HG02938 (cell line): ENCODE measurements at regions not wholly inside any gene's neighbourhood (a gene's known extent, or its start where the extent isn't known, plus 50 kb on each side); places are given as distances from the start of the nearest gene placed in this dataset.

ENCODE experiments used
- ATAC-seq: cut with Tn5 transposase; IDR thresholded peaks from one replicate; pipeline ENCODE4 v1.9.1; 2021; ENCODE audit warnings: mild to moderate bottlenecking, moderate library complexity; ENCODE audit not compliant: unreplicated experiment

DNA sequence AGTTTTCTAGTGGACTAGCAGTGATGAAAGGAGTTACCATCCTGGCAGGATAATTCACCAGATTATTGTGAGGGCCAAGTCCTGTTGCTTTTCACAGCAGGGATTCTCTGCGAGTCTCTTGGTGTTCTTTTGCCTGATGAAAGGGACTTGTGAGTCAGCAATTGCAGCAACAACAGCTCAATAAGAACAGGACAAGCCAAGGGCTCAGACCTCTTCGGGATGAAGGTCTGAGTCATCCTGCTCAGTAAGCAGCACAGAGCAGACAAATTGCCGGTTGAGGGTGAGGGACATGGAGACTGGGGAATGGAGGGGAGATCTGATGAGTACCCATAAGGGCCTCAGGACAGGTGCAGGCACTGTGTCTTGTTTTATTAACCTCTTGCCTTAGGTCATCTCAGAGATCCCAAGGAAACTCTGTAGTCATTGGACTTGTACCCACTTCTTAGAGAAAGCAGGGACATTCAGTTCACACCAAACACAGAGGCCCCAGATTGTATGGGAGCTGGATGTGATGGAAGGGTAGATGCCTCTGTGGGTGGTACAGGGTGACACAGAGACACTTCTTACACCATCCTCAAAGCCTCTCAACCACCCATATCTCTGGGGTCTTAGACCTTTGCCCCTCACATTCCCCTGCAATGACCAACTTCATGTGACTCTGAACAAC is 173.8 kb upstream of the TLE3 start:
- ATAC-seq: no peak

DNA sequence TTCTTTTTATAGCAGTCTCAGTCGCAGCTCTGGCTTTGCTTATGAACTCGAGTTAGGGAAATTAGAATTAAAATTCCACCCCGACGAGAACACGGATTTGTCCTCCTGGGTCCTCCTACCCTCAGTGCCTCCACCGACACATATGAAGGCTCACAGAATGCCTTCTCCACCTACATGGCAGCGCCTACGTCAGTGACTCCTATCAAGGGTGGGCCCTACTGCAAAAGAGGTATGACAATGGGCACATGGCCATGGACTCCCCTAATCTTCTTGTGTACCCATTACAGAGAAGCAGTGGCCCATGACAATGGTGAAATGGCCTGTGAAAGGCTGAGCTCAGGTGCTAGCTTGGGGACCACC is 173.0 kb upstream of the TLE3 start:
- no peak for ATAC-seq

DNA sequence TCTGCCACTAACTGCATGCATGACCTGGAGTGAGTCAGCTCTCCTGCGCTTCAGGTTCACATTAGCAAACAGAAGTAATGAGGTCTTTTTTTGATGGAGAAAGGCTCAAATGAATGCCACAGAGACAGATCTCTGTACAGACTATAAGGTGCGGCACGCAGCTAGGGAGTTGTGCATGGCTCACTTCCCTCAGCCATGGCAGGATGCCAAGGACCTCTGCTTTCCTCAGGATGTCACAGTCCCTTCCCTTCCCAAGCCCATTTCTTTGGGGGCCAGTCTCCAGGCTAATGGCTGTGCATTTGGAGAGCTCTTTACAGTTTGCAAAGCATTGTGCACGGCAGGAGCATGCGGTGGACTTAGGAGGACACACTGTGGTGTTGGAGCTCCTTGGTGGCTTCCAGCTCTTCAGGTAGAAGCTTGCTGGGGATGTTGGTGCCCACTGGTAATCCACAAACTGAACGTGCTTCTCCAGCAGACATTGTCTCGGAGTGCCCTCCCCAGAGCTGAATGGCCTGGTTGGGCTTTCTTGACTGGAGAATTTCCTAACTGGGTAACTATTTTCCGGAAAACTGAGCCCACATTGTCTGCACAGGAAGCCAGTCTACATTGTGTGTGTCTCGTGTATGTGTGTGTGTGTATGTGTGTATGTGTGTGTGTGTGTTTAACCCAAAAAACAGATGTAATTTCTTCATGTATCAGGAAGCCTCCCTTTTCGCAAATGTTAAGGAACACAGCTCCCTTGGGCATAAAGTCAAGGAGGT is 172.5 kb upstream of the TLE3 start:
- ATAC-seq: no peak

DNA sequence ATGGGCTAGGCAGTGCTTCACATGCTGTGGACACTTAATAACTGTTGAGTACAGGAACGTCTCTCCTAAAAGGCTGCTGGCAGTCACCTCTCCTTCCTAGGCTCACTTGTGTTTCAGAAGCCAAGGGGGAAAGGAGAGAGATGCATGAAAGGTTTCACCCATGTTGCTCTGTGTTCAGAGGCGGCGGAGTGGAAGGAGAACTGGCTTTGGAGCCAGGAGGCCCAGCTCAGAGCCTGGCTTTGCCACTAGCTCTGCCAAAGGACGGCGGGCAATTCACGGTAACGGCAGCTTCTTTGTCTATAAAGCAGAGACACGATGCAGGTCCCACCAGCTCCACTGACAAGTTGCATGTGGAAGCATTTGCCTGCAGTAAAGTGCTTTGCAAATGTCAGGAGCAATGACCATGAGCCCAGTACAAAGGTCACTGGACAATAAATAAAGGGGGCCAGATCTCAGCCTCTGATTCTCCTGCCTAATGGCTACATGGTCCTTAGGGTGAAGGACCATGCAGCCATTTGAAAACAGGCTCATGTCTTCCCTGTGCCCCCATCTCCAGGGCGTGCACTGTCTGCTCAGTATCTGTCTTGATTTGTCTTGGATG is 171.7 kb upstream of the TLE3 start:
- ATAC-seq: no peak

DNA sequence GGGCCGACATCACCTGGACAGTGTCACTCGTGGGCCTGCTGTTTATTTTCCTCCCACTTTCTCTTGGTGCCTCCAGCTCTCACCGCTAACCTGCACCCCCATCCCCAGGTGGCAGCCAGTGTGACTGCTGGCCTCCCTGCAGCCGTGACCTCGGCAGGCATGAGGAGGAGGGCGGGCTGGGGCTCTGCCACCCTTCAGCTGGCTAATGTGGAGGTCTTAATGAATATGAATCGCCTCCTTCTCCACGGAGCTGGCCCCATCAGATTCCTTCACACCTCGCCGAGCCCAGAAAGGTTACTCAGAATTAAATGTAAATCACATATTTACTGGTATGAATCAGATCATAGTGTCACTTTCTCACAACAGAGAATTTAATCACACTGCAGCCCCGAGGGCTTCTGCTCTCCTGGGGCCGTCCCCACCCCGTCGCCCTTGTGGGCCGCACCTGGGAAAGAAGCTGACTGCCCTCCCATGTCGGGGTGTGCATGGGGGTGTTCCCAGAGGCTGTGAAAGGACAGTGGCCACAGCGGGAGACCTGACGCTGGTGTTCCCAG is 171.1 kb upstream of the TLE3 start:
- ATAC-seq: no peak

DNA sequence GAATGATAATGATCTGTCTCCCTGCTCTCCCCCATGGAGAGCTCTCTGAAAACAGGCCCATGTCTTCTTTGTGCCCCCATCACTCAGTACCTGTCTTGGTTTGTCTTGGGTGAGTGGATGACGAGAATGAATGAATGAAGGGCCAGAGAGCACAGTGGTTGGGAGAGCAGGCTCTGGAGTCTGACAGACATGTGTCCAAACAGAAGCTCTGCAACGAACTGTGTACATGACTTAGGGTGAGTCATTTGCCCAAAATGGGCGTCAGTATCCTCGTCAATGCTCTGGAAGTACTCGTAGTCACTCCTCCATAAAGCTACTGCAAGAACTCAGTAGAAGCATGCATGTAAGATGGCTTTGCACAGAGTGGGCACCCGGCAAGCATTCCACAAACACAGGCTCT is 170.2 kb upstream of the TLE3 start:
- ATAC-seq: no peak

DNA sequence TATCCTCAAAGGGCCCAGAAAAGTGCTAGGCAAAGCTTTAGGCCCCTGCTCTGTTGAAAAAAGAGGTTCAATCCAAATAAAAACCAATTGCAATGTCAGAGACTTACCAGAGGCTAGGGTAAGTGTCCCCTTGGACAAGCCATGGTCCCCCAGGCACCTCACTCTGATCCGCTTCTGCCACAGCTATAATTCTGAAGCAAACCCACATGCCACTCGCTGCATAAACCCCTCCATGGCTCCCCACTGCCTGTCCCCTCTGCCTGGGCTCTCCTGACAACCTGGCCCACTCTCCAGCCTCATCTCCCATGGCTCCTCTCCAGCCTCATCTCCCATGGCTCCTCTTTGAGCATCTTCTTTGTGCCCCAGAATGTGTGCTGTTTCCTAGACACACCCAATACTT is 169.6 kb upstream of the TLE3 start:
- no peak for ATAC-seq

DNA sequence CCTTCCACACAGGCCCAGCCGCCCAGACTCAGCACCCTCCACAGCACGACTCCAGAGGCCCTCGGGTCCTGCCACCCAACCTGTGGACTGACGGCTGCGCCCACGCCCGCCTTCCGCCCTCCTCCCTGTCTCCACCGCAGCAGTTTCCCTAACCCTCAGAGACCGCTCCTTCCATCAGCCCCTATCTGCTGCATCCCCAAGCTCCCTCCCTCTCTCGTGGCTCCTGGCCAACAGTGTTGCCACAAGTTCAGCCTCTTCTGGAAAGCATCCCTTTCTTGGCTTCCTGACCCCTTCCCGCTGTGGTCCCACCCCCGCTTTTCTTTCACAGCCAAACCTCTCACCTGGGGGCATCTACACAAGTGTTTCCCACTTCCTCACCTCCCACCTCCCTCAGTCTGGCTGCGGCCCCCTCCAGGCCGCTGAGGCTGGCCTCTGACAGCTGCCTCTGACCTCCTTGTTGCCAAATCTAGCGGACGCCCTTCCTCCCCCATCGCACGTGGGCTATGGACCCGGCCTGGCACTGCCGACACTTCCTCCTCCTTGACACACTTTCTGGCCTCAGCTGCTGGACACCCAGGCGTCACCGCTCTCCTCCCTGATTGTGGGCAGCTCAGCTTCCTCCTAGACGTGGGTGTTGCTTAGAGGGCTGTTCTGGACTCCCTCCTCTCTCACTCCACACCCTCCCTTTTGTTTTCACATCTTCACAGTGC is 168.8 kb upstream of the TLE3 start:
- no peak for ATAC-seq

DNA sequence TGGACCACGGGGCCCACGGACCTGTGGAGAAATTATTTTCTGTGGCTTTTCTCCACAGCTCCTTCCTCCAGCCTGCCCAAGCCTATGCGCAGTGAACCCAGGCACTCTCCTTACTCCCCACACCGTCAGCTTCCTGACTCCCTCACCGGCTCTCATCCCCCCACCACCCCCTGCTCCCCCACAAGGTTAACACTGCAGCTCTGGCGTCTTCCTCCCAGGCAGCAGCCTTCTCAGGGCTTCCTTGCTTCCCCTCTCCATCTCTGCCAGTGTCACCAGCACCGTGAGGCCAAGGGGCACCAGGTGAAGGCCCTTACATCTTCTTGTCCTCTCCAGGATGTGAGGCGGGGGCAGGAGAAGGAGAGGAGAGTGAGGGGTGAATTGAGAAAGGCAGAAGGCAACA is 168.3 kb upstream of the TLE3 start:
- no peak for ATAC-seq

DNA sequence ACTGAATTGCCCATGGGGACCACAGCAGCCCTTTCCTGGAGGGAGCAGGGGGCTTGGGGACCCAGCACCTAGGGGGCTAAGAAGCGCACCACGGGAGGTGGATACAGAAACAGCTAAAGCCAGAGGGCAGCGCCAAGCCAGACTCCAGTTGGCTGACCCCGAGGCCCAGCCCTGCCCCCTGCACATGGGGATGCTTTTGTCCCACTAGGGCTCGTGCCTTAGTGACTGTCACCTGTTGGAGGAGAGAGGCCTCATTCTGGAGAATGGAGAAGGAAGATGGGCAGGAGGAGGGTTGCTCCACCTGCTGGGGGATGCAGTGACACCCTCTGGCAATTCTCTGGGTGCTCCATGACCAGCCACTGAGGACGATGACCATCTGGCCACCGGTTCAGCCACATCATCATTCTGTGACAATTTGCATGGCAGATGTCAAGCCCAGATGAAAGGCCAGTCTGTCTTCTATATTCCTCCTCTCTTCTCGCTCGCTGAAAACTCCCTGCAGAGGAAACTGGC is 167.8 kb upstream of the TLE3 start:
- no peak for ATAC-seq

DNA sequence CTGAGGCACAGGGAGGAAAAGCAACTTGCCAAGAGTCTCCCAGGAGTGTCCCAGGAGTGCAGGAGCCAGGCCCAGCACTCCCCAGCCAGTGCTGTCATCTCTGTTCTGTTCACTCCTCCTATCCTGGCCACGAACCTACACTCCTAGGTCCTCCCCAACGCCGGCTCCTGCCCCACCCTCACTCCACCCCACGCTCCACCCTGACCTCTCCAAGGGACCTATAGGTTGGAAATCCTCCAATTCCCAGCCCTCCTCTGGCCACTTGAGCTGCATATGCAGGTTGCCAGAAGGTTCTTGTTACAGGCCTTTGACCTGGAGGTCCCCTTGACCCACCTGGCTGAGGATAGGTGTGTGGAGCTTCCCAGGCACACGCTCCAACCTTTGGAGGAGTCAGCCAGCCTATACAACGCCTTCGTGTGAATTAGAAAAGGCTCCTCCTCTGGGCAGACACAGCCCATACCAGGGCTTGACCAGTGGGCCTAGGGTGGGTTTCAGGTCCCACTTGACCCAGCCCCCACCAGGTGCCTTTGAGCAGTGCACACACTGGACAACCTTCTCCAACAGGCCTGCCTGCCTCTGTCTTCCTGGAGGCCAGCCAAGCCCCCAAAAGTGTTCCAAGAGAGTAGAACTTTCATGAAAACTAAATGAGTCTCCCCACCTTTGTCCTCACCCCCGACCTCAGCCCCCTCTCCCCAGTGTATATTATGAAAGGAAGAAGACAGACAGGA is 167.2 kb upstream of the TLE3 start:
- no peak for ATAC-seq

DNA sequence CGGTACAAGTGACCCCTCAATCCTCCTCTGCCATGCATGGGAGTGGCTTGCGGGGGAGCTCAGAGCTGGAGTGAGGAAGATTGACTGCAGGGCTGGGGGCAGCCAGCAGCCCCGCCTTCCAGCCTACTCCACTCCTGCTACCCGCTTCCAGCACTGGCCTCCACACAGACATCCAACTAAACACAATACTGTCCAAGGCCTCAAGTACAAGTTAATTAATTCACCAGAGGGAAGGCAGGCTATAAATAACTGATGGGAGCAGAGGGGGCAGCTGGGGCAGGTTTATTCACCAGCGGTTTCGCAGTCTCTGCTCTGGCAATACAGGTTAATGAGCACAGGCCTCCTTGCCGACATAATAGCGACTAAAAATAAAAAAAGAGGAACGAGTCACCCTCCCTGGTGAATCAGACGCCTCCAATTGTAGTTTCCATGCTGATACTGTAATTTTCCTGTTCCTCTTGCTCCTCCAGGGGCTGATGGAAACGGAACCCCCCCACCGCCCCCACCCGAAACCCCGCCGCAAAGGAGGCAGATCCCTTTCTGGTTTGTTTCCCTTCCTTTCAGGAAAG is 166.4 kb upstream of the TLE3 start:
- no peak for ATAC-seq

DNA sequence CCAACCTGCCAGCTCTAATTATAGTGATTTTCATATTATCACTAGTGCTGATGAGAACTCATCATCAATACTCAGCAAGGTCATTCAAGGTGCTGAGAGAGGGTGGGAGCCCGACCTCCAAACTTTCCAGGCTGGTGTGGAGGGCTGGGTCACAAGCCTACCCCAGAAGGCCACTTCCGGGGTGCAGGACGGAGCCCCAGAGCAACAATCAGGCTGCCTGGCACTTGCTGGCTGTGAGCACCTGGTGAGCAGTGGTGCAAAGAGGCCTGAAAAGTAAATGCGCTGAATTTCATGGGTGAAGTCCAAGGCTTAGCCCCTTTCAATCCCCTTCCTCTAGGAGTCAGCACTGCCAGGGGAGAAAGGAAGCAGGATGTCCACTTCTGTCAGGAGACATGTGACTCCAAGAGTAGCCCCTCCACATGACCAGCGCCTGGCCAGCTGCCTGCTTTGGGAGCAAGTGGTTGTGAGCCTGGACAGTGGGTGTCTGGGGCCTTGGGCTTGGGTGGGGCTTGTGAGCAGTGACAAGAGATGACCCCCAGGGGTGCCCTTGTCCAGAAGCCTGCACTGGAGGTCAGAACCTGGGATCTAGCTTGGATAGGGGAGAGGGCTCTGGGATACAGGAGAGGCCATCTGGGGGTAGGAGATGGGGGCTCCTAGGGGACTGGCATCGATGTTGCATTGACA is 165.0 kb upstream of the TLE3 start:
- ATAC-seq: no peak

DNA sequence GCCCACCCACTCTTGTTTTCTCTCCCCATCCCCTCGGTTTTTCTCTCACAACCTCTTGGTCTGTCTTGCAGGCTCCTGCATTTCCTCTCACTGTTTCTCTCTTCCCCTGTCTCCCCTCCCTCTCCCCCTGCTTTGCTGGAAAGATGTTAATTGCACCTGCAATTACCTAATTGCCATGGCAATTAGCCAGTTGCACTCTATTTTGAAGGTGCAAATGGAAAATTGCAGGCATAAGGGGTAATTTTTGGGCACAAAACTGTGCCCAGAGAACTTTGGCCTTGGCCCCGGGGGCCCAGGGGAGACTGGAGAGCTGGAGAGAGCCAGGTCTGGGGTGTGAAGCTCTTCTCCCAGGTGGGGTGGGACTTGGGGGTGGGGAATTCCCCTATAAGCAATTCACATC is 164.5 kb upstream of the TLE3 start:
- no peak for ATAC-seq

DNA sequence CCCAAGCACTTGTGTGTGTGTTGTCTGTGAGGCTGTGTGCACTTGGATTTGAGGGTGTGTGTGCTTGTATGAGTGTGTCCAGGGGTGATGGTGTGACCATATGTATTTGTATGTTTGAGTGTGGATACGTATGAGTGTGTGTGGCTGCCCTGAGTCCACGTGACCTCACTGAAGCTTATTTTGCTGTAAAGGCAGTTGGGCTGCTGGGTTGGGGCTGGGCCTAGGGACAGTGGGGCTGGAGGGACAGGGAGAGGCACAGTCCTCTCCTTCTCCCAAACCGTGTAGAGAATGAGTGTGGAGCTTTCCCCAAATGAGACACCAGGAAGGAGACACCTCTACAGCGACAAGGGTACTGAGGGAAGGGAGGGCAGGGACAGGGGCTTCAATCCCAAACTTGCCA is 163.4 kb upstream of the TLE3 start:
- no peak for ATAC-seq

DNA sequence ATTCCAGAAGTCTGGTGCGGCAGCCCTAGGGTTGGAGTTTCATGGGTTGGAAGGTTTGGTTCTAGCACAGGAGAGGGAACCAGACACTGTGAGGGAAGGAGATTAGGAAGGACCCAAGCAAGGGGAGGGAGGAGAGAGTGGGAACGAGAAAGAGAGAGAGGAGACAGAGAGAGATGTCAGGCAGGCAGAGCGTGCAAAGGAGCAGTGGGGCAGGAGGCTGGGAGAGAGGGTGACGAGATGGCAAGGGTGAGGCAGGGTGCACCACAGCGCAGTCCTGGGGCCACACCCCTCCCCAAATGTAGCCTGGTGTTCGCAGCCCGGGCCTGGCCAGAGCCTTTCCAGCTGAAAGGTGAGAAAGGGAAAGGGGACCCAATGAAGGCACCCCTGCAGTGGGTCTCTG is 162.9 kb upstream of the TLE3 start:
- no peak for ATAC-seq

DNA sequence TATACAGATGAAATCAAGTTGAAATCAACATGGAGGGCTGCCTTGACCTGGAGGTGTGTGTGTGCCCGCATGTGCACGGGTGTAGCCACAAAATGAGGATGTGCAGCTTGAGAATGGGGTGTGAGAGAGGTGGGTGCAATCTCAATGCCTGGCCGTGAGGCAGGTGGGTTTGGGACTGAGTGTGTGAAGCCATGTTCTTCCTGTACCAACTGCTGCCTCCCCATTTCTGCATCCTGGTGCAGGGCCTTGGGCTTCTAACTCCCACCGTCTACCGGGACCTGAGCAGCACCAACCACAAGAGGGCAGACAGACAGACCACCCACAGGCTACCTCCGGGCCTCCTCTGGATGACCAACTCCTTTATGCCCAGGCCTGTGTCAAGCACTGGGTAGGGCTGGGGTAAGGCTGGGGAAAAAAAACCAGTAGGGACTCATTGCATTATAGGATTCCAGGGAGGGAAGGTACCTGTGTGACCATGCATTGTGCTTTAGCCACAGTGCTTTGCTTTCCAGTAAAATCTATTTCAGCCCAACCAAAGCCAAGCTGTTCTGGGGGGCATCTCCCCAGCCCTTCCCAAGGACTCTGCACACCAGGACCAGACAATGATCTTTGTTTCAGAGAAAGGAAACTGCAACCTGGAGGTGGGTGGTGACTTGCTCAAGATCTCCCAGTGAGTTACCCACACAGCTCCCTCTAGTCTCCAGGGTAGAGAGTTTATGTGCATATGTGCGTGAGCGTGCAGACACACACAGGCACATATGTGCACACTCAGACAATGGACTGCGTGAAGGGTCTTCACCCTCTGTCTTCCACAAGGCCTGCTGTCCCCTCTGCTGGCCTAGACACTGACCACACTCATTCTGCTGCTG is 162.2 kb upstream of the TLE3 start:
- ATAC-seq: no peak

DNA sequence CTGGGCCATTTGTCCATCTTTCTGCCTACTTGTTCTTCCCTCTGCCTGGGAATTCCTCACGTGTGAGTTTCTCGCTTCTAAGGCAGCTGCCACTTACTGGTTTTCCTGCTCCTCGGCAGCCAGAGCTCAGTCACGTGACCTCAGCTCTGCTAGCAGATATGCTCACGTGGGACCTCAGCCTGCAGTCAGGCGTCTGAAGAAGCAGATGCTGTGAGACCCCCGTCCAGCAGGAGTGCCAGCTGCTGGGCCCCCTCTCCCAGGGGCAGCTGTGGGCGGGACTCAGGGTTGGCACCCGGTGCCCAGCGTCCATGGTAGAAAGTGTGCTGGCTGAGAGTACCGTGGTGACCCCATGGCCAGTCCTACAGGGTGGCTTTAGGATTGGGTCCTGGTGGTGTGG is 161.3 kb upstream of the TLE3 start:
- ATAC-seq: peak; percentile 16
